ENCODE measurements at regions not wholly inside any gene's neighbourhood (a gene's known extent, or its start where the extent isn't known, plus 50 kb on each side); places are given as distances from the start of the nearest gene placed in this dataset.

DNA sequence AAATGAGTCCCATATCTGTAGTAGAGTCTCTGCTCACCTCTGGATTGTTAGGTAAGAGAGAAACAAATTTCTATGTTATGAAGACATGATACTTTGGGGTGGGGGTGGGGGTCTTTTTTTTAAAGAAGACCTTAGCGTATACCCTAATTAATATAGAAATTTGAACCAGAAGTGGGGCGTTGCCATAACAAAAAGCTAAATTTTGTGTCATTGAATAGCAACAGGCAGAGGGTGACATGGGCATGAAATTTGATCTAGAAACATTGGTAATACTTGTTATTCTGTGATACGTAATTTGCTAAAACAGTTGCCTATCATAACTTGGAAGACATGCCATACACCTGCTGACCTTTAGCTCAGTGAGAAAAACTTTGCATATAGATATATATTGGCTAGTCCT is 92.3 kb upstream of the SLC38A2 start:
- TF ChIP-seq CTCF (conservative IDR thresholded peaks at IDR 0.05; ENCODE audit: low read depth, low read length) (no peak), FOS (IDR thresholded peaks at IDR 0.05; ENCODE audit: low read depth, low read length) (no peak), POLR2A (IDR thresholded peaks at IDR 0.05; ENCODE audit: low read depth, low read length) (no peak), BHLHE40 (IDR thresholded peaks at IDR 0.05; ENCODE audit: low read depth, low read length) (no peak), USF2 (IDR thresholded peaks at IDR 0.05; ENCODE audit: low read depth, low read length) (no peak), MXI1 (IDR thresholded peaks at IDR 0.05; ENCODE audit: borderline replicate concordance, low read depth, low read length) (no peak)

Data from IMR-90 (cell line).